WTC11 (cell line): ENCODE measurements at regions not wholly inside any gene's neighbourhood (a gene's known extent, or its start where the extent isn't known, plus 50 kb on each side); places are given as distances from the start of the nearest gene placed in this dataset.

Experiments used
- ATAC-seq: fragments of 200-7000 bp; cut with Tn5 transposase; 2 replicates; pipeline ENCODE4 v1.10.0; 2021; ENCODE audit warnings: mild to moderate bottlenecking, moderate library complexity
- CTCF ChIA-PET: fragments of 300-600 bp; sonication (Branson Sonifier 250); formaldehyde crosslinking; loops from one replicate; lab custom pipeline; 2021; ENCODE audit warnings: antibody characterized with exemption; lab: Charles Lee
- POLR2A ChIA-PET: fragments of 350-600 bp; sonication (Branson Sonifier 250); formaldehyde crosslinking; loops from one replicate; lab custom pipeline; 2021; ENCODE audit warnings: antibody characterized with exemption; lab: Charles Lee
- DNase-seq: peaks from one replicate; pipeline ENCODE4 v3.0.0; 2021; ENCODE audit warnings: low spot score
- H3K27ac Mint-ChIP-seq: 2 replicates; pipeline ENCODE4 v1.8.0; 2021; ENCODE audit warnings: mixed read lengths
- H3K27me3 Mint-ChIP-seq: 2 replicates; pipeline ENCODE4 v1.8.0; 2021; ENCODE audit warnings: low read depth, mild to moderate bottlenecking, moderate library complexity, mixed read lengths
- H3K36me3 Mint-ChIP-seq: 2 replicates; pipeline ENCODE4 v1.8.0; 2021; ENCODE audit warnings: mixed read lengths
- H3K4me1 Mint-ChIP-seq: 2 replicates; pipeline ENCODE4 v1.8.0; 2022; ENCODE audit warnings: mixed read lengths
- H3K4me3 Mint-ChIP-seq: 2 replicates; pipeline ENCODE4 v1.8.0; 2021; ENCODE audit warnings: mild to moderate bottlenecking, moderate library complexity, mixed read lengths
- H3K9me3 Mint-ChIP-seq: 2 replicates; pipeline ENCODE4 v1.8.0; 2021; ENCODE audit warnings: mixed read lengths
- ARID4B ChIP-seq: sonication (generic); formaldehyde crosslinking; IDR thresholded peaks from 2 replicates; pipeline ENCODE4 v1.8.0; 2023; ENCODE audit warnings: missing genetic modification reagents, mild to moderate bottlenecking, borderline replicate concordance
- GABPB1 ChIP-seq: sonication (generic); formaldehyde crosslinking; IDR thresholded peaks from 2 replicates; pipeline ENCODE4 v1.8.1; 2023; ENCODE audit warnings: mild to moderate bottlenecking, missing genetic modification reagents
- JUN ChIP-seq: sonication (generic); formaldehyde crosslinking; IDR thresholded peaks from 2 replicates; pipeline ENCODE4 v1.8.0; 2023; ENCODE audit warnings: mild to moderate bottlenecking, missing genetic modification reagents
- NFATC4 ChIP-seq: fragments of 250-450 bp; sonication (Bioruptor Pico); IDR thresholded peaks from 2 replicates; pipeline ENCODE4 v1.9.0; 2021; ENCODE audit warnings: mild to moderate bottlenecking
- NFE2L1 ChIP-seq: sonication (generic); formaldehyde crosslinking; IDR thresholded peaks from 2 replicates; pipeline ENCODE4 v1.8.1; 2023; ENCODE audit warnings: missing genetic modification reagents
- NR3C1 ChIP-seq: sonication (generic); formaldehyde crosslinking; conservative IDR thresholded peaks from 2 replicates; pipeline ENCODE4 v1.8.1; 2023; ENCODE audit warnings: low read depth, mild to moderate bottlenecking, missing genetic modification reagents
- PREB ChIP-seq: sonication (generic); formaldehyde crosslinking; IDR thresholded peaks from 2 replicates; pipeline ENCODE4 v1.8.1; 2022; ENCODE audit warnings: mild to moderate bottlenecking, missing genetic modification reagents, moderate library complexity, borderline replicate concordance
- TCF7 ChIP-seq: sonication (generic); formaldehyde crosslinking; IDR thresholded peaks from 2 replicates; pipeline ENCODE4 v1.8.0; 2022; ENCODE audit warnings: mild to moderate bottlenecking, low read depth, missing genetic modification reagents, moderate library complexity
- USF1 ChIP-seq: sonication (generic); formaldehyde crosslinking; IDR thresholded peaks from 2 replicates; pipeline ENCODE4 v1.8.0; 2022; ENCODE audit warnings: mild to moderate bottlenecking, missing genetic modification reagents
- ZBTB21 ChIP-seq: sonication (generic); formaldehyde crosslinking; IDR thresholded peaks from 2 replicates; pipeline ENCODE4 v1.8.1; 2023; ENCODE audit warnings: mild to moderate bottlenecking, missing genetic modification reagents, borderline replicate concordance
- ZNF263 ChIP-seq: sonication (generic); formaldehyde crosslinking; IDR thresholded peaks from 2 replicates; pipeline ENCODE4 v1.8.1; 2022; ENCODE audit warnings: low read depth, mild to moderate bottlenecking, moderate library complexity, missing genetic modification reagents
- TF ChIP-seq, protein P1 (sequence below): fragments of 200-600 bp; IDR thresholded peaks from 2 replicates; pipeline ENCODE4 v1.8.0; 2022; ENCODE audit warnings: antibody characterized with exemption
- TF ChIP-seq, protein P2 (sequence below): sonication (generic); formaldehyde crosslinking; IDR thresholded peaks from 2 replicates; pipeline ENCODE4 v1.8.0; 2022; ENCODE audit warnings: missing genetic modification reagents
- TF ChIP-seq, protein P3 (sequence below): sonication (generic); formaldehyde crosslinking; IDR thresholded peaks from 2 replicates; pipeline ENCODE4 v1.8.0; 2023; ENCODE audit warnings: mild to moderate bottlenecking, missing genetic modification reagents
- TF ChIP-seq, protein P4 (sequence below): sonication (generic); formaldehyde crosslinking; conservative IDR thresholded peaks from 2 replicates; pipeline ENCODE4 v1.8.1; 2023; ENCODE audit warnings: mild to moderate bottlenecking, low read depth, missing genetic modification reagents, moderate library complexity
- TF ChIP-seq, protein P5 (sequence below): sonication (generic); formaldehyde crosslinking; IDR thresholded peaks from 2 replicates; pipeline ENCODE4 v1.8.1; 2023; ENCODE audit warnings: mild to moderate bottlenecking, missing genetic modification reagents, moderate library complexity
- TF ChIP-seq, protein P6 (sequence below): sonication (generic); formaldehyde crosslinking; conservative IDR thresholded peaks from 2 replicates; pipeline ENCODE4 v1.8.1; 2022; ENCODE audit warnings: mild to moderate bottlenecking, missing genetic modification reagents

- TF ChIP-seq, protein P1, sequence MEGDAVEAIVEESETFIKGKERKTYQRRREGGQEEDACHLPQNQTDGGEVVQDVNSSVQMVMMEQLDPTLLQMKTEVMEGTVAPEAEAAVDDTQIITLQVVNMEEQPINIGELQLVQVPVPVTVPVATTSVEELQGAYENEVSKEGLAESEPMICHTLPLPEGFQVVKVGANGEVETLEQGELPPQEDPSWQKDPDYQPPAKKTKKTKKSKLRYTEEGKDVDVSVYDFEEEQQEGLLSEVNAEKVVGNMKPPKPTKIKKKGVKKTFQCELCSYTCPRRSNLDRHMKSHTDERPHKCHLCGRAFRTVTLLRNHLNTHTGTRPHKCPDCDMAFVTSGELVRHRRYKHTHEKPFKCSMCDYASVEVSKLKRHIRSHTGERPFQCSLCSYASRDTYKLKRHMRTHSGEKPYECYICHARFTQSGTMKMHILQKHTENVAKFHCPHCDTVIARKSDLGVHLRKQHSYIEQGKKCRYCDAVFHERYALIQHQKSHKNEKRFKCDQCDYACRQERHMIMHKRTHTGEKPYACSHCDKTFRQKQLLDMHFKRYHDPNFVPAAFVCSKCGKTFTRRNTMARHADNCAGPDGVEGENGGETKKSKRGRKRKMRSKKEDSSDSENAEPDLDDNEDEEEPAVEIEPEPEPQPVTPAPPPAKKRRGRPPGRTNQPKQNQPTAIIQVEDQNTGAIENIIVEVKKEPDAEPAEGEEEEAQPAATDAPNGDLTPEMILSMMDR: no peak
- TF ChIP-seq ZNF263 (CRISPR knock-in tag) (no peak), NFE2L1 (no peak), NR3C1 (no peak), USF1 (CRISPR knock-in tag) (no peak)
- TF ChIP-seq, protein P2, sequence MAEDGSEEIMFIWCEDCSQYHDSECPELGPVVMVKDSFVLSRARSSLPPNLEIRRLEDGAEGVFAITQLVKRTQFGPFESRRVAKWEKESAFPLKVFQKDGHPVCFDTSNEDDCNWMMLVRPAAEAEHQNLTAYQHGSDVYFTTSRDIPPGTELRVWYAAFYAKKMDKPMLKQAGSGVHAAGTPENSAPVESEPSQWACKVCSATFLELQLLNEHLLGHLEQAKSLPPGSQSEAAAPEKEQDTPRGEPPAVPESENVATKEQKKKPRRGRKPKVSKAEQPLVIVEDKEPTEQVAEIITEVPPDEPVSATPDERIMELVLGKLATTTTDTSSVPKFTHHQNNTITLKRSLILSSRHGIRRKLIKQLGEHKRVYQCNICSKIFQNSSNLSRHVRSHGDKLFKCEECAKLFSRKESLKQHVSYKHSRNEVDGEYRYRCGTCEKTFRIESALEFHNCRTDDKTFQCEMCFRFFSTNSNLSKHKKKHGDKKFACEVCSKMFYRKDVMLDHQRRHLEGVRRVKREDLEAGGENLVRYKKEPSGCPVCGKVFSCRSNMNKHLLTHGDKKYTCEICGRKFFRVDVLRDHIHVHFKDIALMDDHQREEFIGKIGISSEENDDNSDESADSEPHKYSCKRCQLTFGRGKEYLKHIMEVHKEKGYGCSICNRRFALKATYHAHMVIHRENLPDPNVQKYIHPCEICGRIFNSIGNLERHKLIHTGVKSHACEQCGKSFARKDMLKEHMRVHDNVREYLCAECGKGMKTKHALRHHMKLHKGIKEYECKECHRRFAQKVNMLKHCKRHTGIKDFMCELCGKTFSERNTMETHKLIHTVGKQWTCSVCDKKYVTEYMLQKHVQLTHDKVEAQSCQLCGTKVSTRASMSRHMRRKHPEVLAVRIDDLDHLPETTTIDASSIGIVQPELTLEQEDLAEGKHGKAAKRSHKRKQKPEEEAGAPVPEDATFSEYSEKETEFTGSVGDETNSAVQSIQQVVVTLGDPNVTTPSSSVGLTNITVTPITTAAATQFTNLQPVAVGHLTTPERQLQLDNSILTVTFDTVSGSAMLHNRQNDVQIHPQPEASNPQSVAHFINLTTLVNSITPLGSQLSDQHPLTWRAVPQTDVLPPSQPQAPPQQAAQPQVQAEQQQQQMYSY (CRISPR knock-in tag): no peak
These were observed 1074.5 kb upstream of the PRKX start (continued) for GRCh38 chrX:4787971-4788370.

DNA sequence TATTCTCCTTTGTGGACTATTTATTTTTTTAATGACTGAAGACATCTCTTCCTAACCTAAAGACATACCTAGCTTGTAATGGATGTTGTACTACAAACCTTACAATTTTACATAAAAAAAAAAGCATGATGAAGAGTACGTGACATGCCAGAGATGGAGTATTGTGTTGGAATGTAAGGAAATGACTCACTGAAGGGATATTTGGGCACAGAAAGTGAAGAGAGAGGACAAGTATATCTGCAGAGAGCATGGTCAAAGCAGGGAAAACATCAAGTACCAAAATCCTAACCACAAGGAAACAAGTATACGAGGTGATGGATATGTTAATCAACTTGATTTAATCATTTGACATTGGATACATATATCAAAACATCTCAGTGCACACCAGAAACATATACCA is 1051.4 kb upstream of the PRKX start:
- no peaks in the 10 kb centered on the region for H3K9me3 Mint-ChIP-seq
- ATAC-seq: no peak
- H3K4me3 Mint-ChIP-seq: no peak overlapping the region
- no peak for DNase-seq
- H3K27ac Mint-ChIP-seq: no peak overlapping the region
- POLR2A ChIA-PET: no interaction called here
- CTCF ChIA-PET: no interaction called here
- H3K27me3 Mint-ChIP-seq: no peaks in the 10 kb centered on the region
- no peaks in the 10 kb centered on the region for H3K4me1 Mint-ChIP-seq
- H3K36me3 Mint-ChIP-seq: no peaks in the 10 kb centered on the region
- TF ChIP-seq, protein P3, sequence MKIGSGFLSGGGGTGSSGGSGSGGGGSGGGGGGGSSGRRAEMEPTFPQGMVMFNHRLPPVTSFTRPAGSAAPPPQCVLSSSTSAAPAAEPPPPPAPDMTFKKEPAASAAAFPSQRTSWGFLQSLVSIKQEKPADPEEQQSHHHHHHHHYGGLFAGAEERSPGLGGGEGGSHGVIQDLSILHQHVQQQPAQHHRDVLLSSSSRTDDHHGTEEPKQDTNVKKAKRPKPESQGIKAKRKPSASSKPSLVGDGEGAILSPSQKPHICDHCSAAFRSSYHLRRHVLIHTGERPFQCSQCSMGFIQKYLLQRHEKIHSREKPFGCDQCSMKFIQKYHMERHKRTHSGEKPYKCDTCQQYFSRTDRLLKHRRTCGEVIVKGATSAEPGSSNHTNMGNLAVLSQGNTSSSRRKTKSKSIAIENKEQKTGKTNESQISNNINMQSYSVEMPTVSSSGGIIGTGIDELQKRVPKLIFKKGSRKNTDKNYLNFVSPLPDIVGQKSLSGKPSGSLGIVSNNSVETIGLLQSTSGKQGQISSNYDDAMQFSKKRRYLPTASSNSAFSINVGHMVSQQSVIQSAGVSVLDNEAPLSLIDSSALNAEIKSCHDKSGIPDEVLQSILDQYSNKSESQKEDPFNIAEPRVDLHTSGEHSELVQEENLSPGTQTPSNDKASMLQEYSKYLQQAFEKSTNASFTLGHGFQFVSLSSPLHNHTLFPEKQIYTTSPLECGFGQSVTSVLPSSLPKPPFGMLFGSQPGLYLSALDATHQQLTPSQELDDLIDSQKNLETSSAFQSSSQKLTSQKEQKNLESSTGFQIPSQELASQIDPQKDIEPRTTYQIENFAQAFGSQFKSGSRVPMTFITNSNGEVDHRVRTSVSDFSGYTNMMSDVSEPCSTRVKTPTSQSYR (CRISPR knock-in tag): no peak
- no peak for TF ChIP-seq GABPB1
- TF ChIP-seq, protein P4, sequence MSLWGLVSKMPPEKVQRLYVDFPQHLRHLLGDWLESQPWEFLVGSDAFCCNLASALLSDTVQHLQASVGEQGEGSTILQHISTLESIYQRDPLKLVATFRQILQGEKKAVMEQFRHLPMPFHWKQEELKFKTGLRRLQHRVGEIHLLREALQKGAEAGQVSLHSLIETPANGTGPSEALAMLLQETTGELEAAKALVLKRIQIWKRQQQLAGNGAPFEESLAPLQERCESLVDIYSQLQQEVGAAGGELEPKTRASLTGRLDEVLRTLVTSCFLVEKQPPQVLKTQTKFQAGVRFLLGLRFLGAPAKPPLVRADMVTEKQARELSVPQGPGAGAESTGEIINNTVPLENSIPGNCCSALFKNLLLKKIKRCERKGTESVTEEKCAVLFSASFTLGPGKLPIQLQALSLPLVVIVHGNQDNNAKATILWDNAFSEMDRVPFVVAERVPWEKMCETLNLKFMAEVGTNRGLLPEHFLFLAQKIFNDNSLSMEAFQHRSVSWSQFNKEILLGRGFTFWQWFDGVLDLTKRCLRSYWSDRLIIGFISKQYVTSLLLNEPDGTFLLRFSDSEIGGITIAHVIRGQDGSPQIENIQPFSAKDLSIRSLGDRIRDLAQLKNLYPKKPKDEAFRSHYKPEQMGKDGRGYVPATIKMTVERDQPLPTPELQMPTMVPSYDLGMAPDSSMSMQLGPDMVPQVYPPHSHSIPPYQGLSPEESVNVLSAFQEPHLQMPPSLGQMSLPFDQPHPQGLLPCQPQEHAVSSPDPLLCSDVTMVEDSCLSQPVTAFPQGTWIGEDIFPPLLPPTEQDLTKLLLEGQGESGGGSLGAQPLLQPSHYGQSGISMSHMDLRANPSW (CRISPR knock-in tag): no peak
- TF ChIP-seq ARID4B (CRISPR knock-in tag): no peak
- no peak for TF ChIP-seq NFATC4 (CRISPR knock-in tag)
- TF ChIP-seq, protein P5, sequence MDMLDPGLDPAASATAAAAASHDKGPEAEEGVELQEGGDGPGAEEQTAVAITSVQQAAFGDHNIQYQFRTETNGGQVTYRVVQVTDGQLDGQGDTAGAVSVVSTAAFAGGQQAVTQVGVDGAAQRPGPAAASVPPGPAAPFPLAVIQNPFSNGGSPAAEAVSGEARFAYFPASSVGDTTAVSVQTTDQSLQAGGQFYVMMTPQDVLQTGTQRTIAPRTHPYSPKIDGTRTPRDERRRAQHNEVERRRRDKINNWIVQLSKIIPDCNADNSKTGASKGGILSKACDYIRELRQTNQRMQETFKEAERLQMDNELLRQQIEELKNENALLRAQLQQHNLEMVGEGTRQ (CRISPR knock-in tag): no peak
- no peak for TF ChIP-seq JUN
- TF ChIP-seq ZBTB21 (CRISPR knock-in tag): no peak
- TF ChIP-seq PREB (CRISPR knock-in tag): no peak
- TF ChIP-seq, protein P6, sequence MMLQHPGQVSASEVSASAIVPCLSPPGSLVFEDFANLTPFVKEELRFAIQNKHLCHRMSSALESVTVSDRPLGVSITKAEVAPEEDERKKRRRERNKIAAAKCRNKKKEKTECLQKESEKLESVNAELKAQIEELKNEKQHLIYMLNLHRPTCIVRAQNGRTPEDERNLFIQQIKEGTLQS: no peak
- TF ChIP-seq TCF7 (CRISPR knock-in tag): no peak
